ENCODE measurements at regions not wholly inside any gene's neighbourhood (a gene's known extent, or its start where the extent isn't known, plus 50 kb on each side); places are given as distances from the start of the nearest gene placed in this dataset.
"Not testable (repeated sequence)": the region's sequence is repeated elsewhere in the genome, so short reads cannot be mapped to it uniquely, and the experiment has no call there.

- TF ChIP-seq CTCF (conservative IDR thresholded peaks at IDR 0.05 in 1 of 2, IDR thresholded peaks at IDR 0.05 in 1 of 2; ENCODE audit: low read depth in 1 of 2, low read length in 2 of 2); EZH2 (IDR thresholded peaks at IDR 0.05; ENCODE audit: low read length, missing control alignments): not testable (repeated sequence)
Measured at GRCh38 chr2:41039750-41040149, 587.9 kb upstream of the SLC8A1 start.

All from fibroblast of lung (primary cell).